Glutamatergic neuron (in vitro differentiated cells): ENCODE measurements at regions not wholly inside any gene's neighbourhood (a gene's known extent, or its start where the extent isn't known, plus 50 kb on each side); places are given as distances from the start of the nearest gene placed in this dataset.

ENCODE experiments used
- DNase-seq: peaks from one replicate; pipeline ENCODE4 v3.0.0; 2022
- H3K27ac Mint-ChIP-seq: one replicate; pipeline ENCODE4 v1.8.0; 2020; ENCODE audit warnings: mild to moderate bottlenecking, mixed read lengths, inconsistent platforms; ENCODE audit not compliant: unreplicated experiment
- H3K27me3 Mint-ChIP-seq: one replicate; pipeline ENCODE4 v1.8.0; 2020; ENCODE audit warnings: mild to moderate bottlenecking, moderate library complexity, mixed read lengths, inconsistent platforms; ENCODE audit not compliant: unreplicated experiment
- H3K36me3 Mint-ChIP-seq: one replicate; pipeline ENCODE4 v1.8.0; 2020; ENCODE audit warnings: mild to moderate bottlenecking, mixed read lengths, inconsistent platforms; ENCODE audit not compliant: unreplicated experiment
- H3K4me1 Mint-ChIP-seq: one replicate; pipeline ENCODE4 v1.8.0; 2020; ENCODE audit warnings: mild to moderate bottlenecking, low read depth, mixed read lengths, inconsistent platforms; ENCODE audit not compliant: unreplicated experiment
- H3K4me3 Mint-ChIP-seq: one replicate; pipeline ENCODE4 v1.8.0; 2020; ENCODE audit warnings: mild to moderate bottlenecking, mixed read lengths, inconsistent platforms; ENCODE audit not compliant: unreplicated experiment
- H3K9me3 Mint-ChIP-seq: one replicate; pipeline ENCODE4 v1.8.0; 2020; ENCODE audit warnings: mild to moderate bottlenecking, moderate library complexity, mixed read lengths, inconsistent platforms; ENCODE audit not compliant: unreplicated experiment
- CTCF ChIP-seq: fragments of 200-600 bp; sonication (generic); IDR thresholded peaks from one replicate; pipeline ENCODE4 v1.5.0; 2021; ENCODE audit not compliant: partially characterized antibody, unreplicated experiment

DNA sequence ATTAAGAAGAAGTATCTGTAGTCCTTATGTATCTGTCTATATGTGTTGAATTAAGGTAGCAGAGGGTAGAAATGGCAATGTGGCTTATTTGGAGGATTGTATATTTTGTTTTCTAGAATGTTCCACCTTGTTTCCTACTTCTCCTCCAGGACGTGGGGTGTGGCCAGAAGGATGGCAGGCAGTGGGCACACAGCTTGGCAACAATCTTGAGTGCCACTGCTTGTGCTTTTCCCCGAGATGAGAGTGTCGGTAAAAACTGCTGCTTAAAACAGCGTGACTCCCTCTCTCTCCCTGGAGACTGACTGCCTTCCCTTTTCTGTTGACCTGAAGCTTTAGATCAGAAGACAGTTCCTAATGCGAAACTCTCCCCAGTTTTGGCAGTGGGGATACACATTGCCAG is 61.2 kb downstream of the FAT3 start:
- H3K4me1 Mint-ChIP-seq = peaks cover 16% of the 10 kb centered on the region
- no peak for TF ChIP-seq CTCF
- H3K27ac Mint-ChIP-seq = no peak overlapping the region
- no peak for DNase-seq
- no peaks in the 10 kb centered on the region for H3K9me3 Mint-ChIP-seq
- H3K36me3 Mint-ChIP-seq = no peaks in the 10 kb centered on the region
- no peak overlapping the region for H3K4me3 Mint-ChIP-seq
- H3K27me3 Mint-ChIP-seq = peaks cover 2% of the 10 kb centered on the region

DNA sequence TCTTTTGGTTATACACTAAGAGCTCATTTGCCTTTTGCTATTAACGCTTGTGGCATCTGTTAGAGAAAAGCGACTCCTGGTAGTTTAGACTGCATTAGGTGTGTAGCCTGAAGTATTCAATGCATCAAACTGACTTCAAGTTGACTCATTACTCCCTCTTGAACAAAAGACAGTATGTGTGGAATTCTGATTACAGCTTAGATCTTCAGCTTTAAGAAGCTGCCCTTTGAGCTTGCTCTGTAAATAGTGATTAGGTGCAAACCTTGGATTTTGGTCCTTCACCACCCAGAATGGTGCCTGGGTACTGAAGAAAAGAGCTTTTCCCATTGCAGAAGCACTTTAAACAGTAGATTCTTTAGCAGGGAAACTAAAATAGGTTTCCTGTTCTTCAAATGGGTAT is 62.1 kb downstream of the FAT3 start:
- H3K36me3 Mint-ChIP-seq = no peaks in the 10 kb centered on the region
- no peak overlapping the region for H3K4me3 Mint-ChIP-seq
- peaks cover 2% of the 10 kb centered on the region for H3K27me3 Mint-ChIP-seq
- peaks cover 12% of the 10 kb centered on the region for H3K4me1 Mint-ChIP-seq
- no peak for TF ChIP-seq CTCF
- DNase-seq = no peak
- H3K27ac Mint-ChIP-seq = no peak overlapping the region
- H3K9me3 Mint-ChIP-seq = no peaks in the 10 kb centered on the region

DNA sequence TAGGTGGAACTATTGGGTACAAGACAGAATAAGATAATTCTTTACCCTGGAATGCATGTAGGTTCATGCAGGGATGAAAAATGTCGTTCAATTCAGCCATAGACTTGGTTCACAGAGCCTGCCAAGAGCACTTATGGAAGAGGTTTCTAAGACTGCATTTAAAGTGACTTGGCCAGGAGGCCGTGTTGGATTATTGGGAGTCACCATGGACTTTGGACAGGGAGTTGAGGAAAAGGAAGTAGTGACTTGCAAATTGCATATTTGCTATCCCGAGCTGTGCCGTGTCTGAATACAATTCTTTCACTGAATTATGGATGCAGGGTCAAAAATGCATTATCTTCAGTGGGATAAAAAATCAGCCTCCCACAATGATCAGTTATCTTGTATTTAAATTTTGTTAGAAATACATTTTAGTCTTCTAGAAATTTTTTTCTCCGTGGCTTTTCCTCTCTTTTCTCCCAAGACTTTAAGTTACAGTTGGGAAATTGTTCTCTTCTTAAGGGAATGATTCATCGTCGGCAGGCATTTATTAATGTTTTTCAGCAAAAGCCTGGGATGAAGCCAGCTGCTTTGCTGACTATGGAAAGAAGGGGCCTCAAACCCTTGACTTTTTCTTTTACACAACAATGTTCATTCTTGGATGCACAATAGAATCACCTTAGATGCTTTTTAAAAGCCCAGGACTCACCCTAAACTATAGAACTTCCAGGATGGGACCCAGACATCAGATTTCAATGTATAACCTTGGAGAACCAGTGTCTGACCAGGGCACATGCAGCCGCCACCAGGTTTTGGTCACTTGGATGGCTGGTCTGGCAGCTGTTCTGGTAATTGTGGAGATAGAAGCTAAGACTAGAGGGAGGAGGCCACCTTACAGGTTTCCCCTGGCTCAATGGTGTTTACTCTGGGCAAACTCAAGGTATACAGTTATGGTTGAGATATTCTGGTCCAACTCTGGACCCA is 70.8 kb downstream of the FAT3 start:
- no peak for DNase-seq
- Mint-ChIP-seq H3K9me3 (peaks cover 3% of the 10 kb centered on the region), H3K27ac (no peak overlapping the region), H3K27me3 (no peaks in the 10 kb centered on the region), H3K4me1 (peaks cover 16% of the 10 kb centered on the region), H3K36me3 (no peaks in the 10 kb centered on the region), H3K4me3 (no peak overlapping the region)
- TF ChIP-seq CTCF = no peak

DNA sequence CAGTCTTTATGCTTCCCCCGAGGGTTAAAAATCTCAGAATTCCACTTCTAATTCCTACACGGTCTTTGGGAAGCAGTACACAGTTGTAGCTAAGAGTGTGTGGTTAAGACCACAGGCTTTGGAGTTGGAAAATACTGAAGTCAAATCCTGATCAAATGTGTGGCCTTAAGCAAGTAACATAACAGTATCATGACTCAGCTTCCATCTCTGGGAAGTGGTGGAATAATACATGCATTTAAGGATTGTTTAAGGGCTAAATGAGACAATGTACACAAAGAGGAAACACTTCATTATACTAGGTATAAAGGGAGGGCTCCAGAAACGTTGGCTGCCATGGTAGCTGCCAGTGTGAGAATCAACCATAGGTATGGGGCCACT is 71.5 kb downstream of the FAT3 start:
- no peak for DNase-seq
- Mint-ChIP-seq H3K36me3 (no peaks in the 10 kb centered on the region), H3K4me1 (peaks cover 20% of the 10 kb centered on the region), H3K4me3 (no peak overlapping the region), H3K9me3 (peaks cover 3% of the 10 kb centered on the region), H3K27ac (no peak overlapping the region), H3K27me3 (no peaks in the 10 kb centered on the region)
- no peak for TF ChIP-seq CTCF
